ENCODE measurements at regions not wholly inside any gene's neighbourhood (a gene's known extent, or its start where the extent isn't known, plus 50 kb on each side); places are given as distances from the start of the nearest gene placed in this dataset.
"Not testable (repeated sequence)": the region's sequence is repeated elsewhere in the genome, so short reads cannot be mapped to it uniquely, and the experiment has no call there.

GRCh38 chrX:152031346-152031745, 56.9 kb upstream of the GABRE start:
- TF ChIP-seq, protein P1, sequence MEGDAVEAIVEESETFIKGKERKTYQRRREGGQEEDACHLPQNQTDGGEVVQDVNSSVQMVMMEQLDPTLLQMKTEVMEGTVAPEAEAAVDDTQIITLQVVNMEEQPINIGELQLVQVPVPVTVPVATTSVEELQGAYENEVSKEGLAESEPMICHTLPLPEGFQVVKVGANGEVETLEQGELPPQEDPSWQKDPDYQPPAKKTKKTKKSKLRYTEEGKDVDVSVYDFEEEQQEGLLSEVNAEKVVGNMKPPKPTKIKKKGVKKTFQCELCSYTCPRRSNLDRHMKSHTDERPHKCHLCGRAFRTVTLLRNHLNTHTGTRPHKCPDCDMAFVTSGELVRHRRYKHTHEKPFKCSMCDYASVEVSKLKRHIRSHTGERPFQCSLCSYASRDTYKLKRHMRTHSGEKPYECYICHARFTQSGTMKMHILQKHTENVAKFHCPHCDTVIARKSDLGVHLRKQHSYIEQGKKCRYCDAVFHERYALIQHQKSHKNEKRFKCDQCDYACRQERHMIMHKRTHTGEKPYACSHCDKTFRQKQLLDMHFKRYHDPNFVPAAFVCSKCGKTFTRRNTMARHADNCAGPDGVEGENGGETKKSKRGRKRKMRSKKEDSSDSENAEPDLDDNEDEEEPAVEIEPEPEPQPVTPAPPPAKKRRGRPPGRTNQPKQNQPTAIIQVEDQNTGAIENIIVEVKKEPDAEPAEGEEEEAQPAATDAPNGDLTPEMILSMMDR (conservative IDR thresholded peaks at IDR 0.05; ENCODE audit: low read depth, low read length) = not testable (repeated sequence)
- not testable (repeated sequence) for TF ChIP-seq EZH2 (IDR thresholded peaks at IDR 0.05; ENCODE audit: low read length, unreplicated experiment); EZH2phosphoT487 (IDR thresholded peaks at IDR 0.05; ENCODE audit: borderline replicate concordance, low read length)

Data from PC-3 (cell line).